HUDEP-2 (cell line): ENCODE measurements at regions not wholly inside any gene's neighbourhood (a gene's known extent, or its start where the extent isn't known, plus 50 kb on each side); places are given as distances from the start of the nearest gene placed in this dataset.

Source experiments
- DNase-seq, 76 experiments: peaks; one replicate each; lab custom pipeline; 2025; ENCODE audit not compliant: unreplicated experiment in 76 of 76; lab: John Stamatoyannopoulos, UW

- no peak for DNase-seq
These were observed 897.8 kb downstream of the CENPC start for GRCh38 chr4:66647476-66647875.

GRCh38 chr4:66640233-66640990, 904.9 kb downstream of the CENPC start:
- no peak for DNase-seq

GRCh38 chr4:66639361-66639760, 905.9 kb downstream of the CENPC start:
- no peak for DNase-seq

GRCh38 chr4:66636349-66636748, 909.0 kb downstream of the CENPC start:
- no peak for DNase-seq

GRCh38 chr4:66633477-66633876, 911.8 kb downstream of the CENPC start:
- no peak for DNase-seq

- no peak for DNase-seq
These were observed 915.4 kb downstream of the CENPC start for GRCh38 chr4:66629927-66630326.

- no peak for DNase-seq
These were observed 917.2 kb downstream of the CENPC start for GRCh38 chr4:66628146-66628545.

GRCh38 chr4:66625480-66625879, 919.8 kb downstream of the CENPC start:
- no peak for DNase-seq

- DNase-seq, result no peak
These were observed 931.7 kb downstream of the CENPC start for GRCh38 chr4:66613591-66613990.

- no peak for DNase-seq
These were observed 936.3 kb downstream of the CENPC start for GRCh38 chr4:66609014-66609413.

GRCh38 chr4:66606908-66607307, 936.6 kb upstream of the EPHA5 start:
- DNase-seq, result no peak

GRCh38 chr4:66606215-66606614, 935.9 kb upstream of the EPHA5 start:
- DNase-seq, result no peak

- DNase-seq, result no peak
These were observed 933.9 kb upstream of the EPHA5 start for GRCh38 chr4:66604192-66604591.

GRCh38 chr4:66602622-66603021, 932.3 kb upstream of the EPHA5 start:
- no peak for DNase-seq

- DNase-seq, result no peak
These were observed 921.7 kb upstream of the EPHA5 start for GRCh38 chr4:66591968-66592367.

- no peak for DNase-seq
These were observed 920.4 kb upstream of the EPHA5 start for GRCh38 chr4:66590488-66591215.

GRCh38 chr4:66589183-66589582, 918.9 kb upstream of the EPHA5 start:
- DNase-seq, result no peak

GRCh38 chr4:66585767-66586166, 915.5 kb upstream of the EPHA5 start:
- no peak for DNase-seq

- DNase-seq, result no peak
These were observed 907.6 kb upstream of the EPHA5 start for GRCh38 chr4:66577922-66578321.

- peak in 1 of 76 experiments; percentile 4 for DNase-seq
These were observed 904.9 kb upstream of the EPHA5 start for GRCh38 chr4:66575008-66575696.

- DNase-seq, result no peak
These were observed 904.1 kb upstream of the EPHA5 start for GRCh38 chr4:66574145-66574978.
